Fibroblast of lung (primary cell): ENCODE measurements at regions not wholly inside any gene's neighbourhood (a gene's known extent, or its start where the extent isn't known, plus 50 kb on each side); places are given as distances from the start of the nearest gene placed in this dataset.
"Not testable (repeated sequence)": the region's sequence is repeated elsewhere in the genome, so short reads cannot be mapped to it uniquely, and the experiment has no call there.

Source experiments
- DNase-seq, 2 donors: peaks; one replicate each; pipeline versions ENCODE4 v3.0.0 to v3.0.0-alpha.2; 2010; ENCODE audit warnings: low read depth in 2 of 2
- H2AFZ ChIP-seq: 2 replicates; pipeline ENCODE4 v1.5.1; 2012; ENCODE audit warnings: low read length, control low read depth, inconsistent platforms
- H3K27ac ChIP-seq: 2 replicates; pipeline ENCODE4 v1.5.1; 2011; ENCODE audit warnings: low read length, control low read depth; ENCODE audit not compliant: insufficient read depth
- H3K27me3 ChIP-seq: 2 replicates; pipeline ENCODE4 v1.5.1; 2011; ENCODE audit warnings: mild to moderate bottlenecking, low read length; ENCODE audit not compliant: control insufficient read depth, insufficient read depth
- H3K36me3 ChIP-seq: 2 replicates; pipeline ENCODE4 v1.5.1; 2011; ENCODE audit warnings: low read length; ENCODE audit not compliant: control insufficient read depth, insufficient read depth
- H3K4me1 ChIP-seq: 2 replicates; pipeline ENCODE4 v1.5.1; 2011; ENCODE audit warnings: low read length; ENCODE audit not compliant: control insufficient read depth, insufficient read depth; ENCODE audit errors: extremely low read depth
- H3K4me2 ChIP-seq: 2 replicates; pipeline ENCODE4 v1.5.1; 2011; ENCODE audit warnings: low read length, control low read depth; ENCODE audit not compliant: insufficient read depth; ENCODE audit errors: extremely low read depth
- H3K4me3 ChIP-seq, 4 experiments: fragments of 200-600 bp in 1 of 4; sonication (generic) in 1 of 4; replicated peaks in 1 of 4; 2 replicates each; pipeline ENCODE4 v1.5.1; 2011 to 2016; ENCODE audit warnings: low read length in 4 of 4, low read depth in 3 of 4, mild to moderate bottlenecking in 3 of 4, control low read depth in 2 of 4, inconsistent platforms in 1 of 4, mixed read lengths in 1 of 4; ENCODE audit not compliant: insufficient read depth in 1 of 4; ENCODE audit errors: control extremely low read depth in 1 of 4
- H3K79me2 ChIP-seq: 2 replicates; pipeline ENCODE4 v1.5.1; 2012; ENCODE audit warnings: mild to moderate bottlenecking, low read length, inconsistent platforms; ENCODE audit not compliant: control insufficient read depth, insufficient read depth
- H3K9ac ChIP-seq: 2 replicates; pipeline ENCODE4 v1.5.1; 2011; ENCODE audit warnings: mild to moderate bottlenecking, low read length, control low read depth; ENCODE audit not compliant: insufficient read depth
- H3K9me3 ChIP-seq: 2 replicates; pipeline ENCODE4 v1.5.1; 2012; ENCODE audit warnings: low read depth, low read length; ENCODE audit not compliant: control insufficient read depth, insufficient read depth
- H4K20me1 ChIP-seq: 2 replicates; pipeline ENCODE4 v1.5.1; 2011; ENCODE audit warnings: low read length; ENCODE audit not compliant: control insufficient read depth, insufficient read depth; ENCODE audit errors: extremely low read depth
- CTCF ChIP-seq, 2 donors: IDR thresholded peaks in 1 of 2; conservative IDR thresholded peaks in 1 of 2; 1 replicate in 1 of 2; 2 replicates in 1 of 2; pipeline ENCODE4 v1.5.1; 2011 to 2012; ENCODE audit warnings: low read length in 2 of 2, control low read depth in 1 of 2, inconsistent platforms in 1 of 2, low read depth in 1 of 2, mild to moderate bottlenecking in 1 of 2
- EZH2 ChIP-seq: IDR thresholded peaks from 2 replicates; pipeline ENCODE4 v1.5.1; 2012; ENCODE audit warnings: low read length, control low read depth, mild to moderate bottlenecking; ENCODE audit errors: missing control alignments

DNA sequence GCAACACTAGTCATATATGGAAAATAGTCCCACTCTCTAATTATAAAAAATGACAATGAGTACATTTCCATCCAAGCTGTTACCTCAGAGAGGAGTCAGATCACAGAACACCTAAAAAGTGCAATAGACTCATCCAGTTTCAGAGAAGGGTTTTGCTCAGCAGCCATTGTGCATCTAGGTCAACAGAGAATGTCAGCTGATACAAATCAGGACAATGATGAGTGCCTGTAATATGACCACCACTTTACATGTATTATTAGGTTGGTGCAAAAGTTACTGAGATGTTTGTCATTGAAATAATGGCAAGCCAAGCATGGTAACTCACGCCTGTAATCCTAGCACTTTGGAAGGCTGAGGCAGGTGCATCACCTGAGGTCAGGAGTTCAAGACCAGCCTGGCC lies 164.1 kb upstream of the TTC29 start:
- H3K36me3 ChIP-seq = no peaks in the 10 kb centered on the region
- H4K20me1 ChIP-seq = no peaks in the 10 kb centered on the region
- no peak overlapping the region for H3K9ac ChIP-seq
- no peak for DNase-seq
- no peak overlapping the region for H2AFZ ChIP-seq
- H3K4me1 ChIP-seq = no peaks in the 10 kb centered on the region
- no peak overlapping the region for H3K4me3 ChIP-seq
- TF ChIP-seq EZH2 (no peak), CTCF (conservative IDR thresholded peaks at IDR 0.05 in 1 of 2, IDR thresholded peaks at IDR 0.05 in 1 of 2; ENCODE audit: low read depth in 1 of 2, low read length in 2 of 2) (no peak)
- H3K27me3 ChIP-seq = no peaks in the 10 kb centered on the region
- no peaks in the 10 kb centered on the region for H3K79me2 ChIP-seq
- no peak overlapping the region for H3K4me2 ChIP-seq
- H3K9me3 ChIP-seq = no peaks in the 10 kb centered on the region
- no peak overlapping the region for H3K27ac ChIP-seq

DNA sequence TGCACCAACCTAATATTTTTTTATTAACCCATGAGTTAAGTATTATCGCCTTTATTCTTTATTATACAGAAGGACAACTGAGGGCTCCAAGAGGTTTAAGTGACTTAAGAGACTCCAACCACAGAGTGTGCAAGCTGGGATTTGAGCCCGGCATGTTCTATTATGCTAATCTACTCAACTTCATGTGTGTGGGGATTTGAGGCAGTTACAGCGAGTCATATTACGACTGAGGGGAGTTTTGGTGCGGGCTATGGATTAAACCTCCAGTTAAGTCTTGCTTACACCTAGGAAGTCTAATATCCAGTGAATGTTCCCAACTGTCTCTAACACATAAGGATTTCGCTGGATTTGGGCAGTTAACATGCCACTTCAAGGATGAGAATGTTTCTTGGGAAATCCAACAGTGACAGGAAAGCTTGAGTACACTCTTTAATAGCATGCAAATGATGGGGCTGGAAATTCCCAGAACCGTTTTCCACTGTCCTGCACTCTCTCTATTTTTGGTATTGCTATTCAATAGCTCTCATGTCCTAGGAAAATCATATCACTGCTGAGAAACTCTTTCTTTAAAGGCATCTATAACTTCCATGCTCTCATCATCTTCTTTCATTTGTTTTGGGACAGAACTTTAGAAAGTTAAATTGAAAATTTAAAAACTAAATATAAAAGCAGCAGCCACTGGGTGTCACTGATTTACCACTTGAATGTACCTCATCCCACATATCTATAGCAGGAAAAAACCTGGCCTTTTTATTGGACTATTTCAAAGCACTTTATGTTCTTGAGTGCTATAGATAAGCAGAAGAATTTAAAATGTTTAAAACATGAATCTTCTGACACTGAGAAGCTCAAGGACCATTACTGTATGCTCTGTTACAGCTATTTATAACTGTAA lies 165.1 kb upstream of the TTC29 start:
- H3K36me3 ChIP-seq = no peaks in the 10 kb centered on the region
- H3K27ac ChIP-seq = no peak overlapping the region
- no peak overlapping the region for H2AFZ ChIP-seq
- H3K9ac ChIP-seq = no peak overlapping the region
- H3K4me1 ChIP-seq = no peaks in the 10 kb centered on the region
- H4K20me1 ChIP-seq = no peaks in the 10 kb centered on the region
- peak in 1 of 2 donors; percentile 74 for DNase-seq
- no peaks in the 10 kb centered on the region for H3K27me3 ChIP-seq
- no peaks in the 10 kb centered on the region for H3K79me2 ChIP-seq
- TF ChIP-seq EZH2 (no peak), CTCF (conservative IDR thresholded peaks at IDR 0.05 in 1 of 2, IDR thresholded peaks at IDR 0.05 in 1 of 2; ENCODE audit: low read depth in 1 of 2, low read length in 2 of 2) (peak in 1 of 2 donors; percentile 31)
- H3K4me2 ChIP-seq = no peak overlapping the region
- H3K4me3 ChIP-seq = no peak overlapping the region
- no peaks in the 10 kb centered on the region for H3K9me3 ChIP-seq

DNA sequence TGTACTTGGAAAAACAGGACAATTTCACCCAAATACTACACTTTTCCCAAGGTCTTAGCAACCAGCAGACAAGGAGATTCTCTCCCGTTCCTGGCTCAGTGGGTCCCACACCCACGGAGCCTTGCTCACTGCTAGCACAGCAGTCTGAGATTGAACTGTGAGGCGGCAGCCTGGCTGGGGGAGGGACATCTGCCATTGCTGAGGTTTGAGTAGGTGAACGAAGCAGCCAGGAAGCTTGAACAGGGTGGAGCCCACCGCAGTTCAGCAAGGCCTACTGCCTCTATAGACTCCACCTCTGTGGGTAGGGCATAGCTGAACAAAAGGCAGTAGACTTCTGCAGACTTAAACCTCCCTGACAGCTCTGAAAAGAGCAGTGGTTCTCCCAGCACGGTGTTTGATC lies 166.5 kb upstream of the TTC29 start:
- not testable (repeated sequence) for H2AFZ ChIP-seq, H3K9me3 ChIP-seq, H3K27me3 ChIP-seq, H3K4me3 ChIP-seq, H3K79me2 ChIP-seq, H3K9ac ChIP-seq, H4K20me1 ChIP-seq, H3K36me3 ChIP-seq, DNase-seq, H3K27ac ChIP-seq, H3K4me1 ChIP-seq, H3K4me2 ChIP-seq
